H9 (cell line): ENCODE measurements at regions not wholly inside any gene's neighbourhood (a gene's known extent, or its start where the extent isn't known, plus 50 kb on each side); places are given as distances from the start of the nearest gene placed in this dataset.

Source experiments
- DNase-seq: peaks from one replicate; pipeline ENCODE4 v3.0.0-alpha.2; 2017
- H2AFZ ChIP-seq: one replicate; pipeline ENCODE4 v1.6.1; 2013; ENCODE audit warnings: mild to moderate bottlenecking, low read length, control low read depth, moderate library complexity
- H2AK5ac ChIP-seq: 2 replicates; pipeline ENCODE4 v1.6.1; 2013; ENCODE audit warnings: low read length, control low read depth, mixed read lengths; ENCODE audit not compliant: insufficient read length
- H2BK120ac ChIP-seq: one replicate; pipeline ENCODE4 v1.6.1; 2013; ENCODE audit warnings: low read depth, mild to moderate bottlenecking, low read length, control low read depth, inconsistent platforms; ENCODE audit not compliant: poor library complexity, severe bottlenecking
- H2BK12ac ChIP-seq: 2 replicates; pipeline ENCODE4 v1.6.1; 2013; ENCODE audit warnings: low read length, control low read depth, mixed read lengths, low read depth; ENCODE audit not compliant: insufficient read length
- H2BK15ac ChIP-seq: 2 replicates; pipeline ENCODE4 v1.6.1; 2013; ENCODE audit warnings: low read depth, low read length, control low read depth
- H2BK20ac ChIP-seq: one replicate; pipeline ENCODE4 v1.6.1; 2013; ENCODE audit warnings: low read depth, mild to moderate bottlenecking, low read length, control low read depth, inconsistent platforms; ENCODE audit not compliant: poor library complexity, severe bottlenecking
- H2BK5ac ChIP-seq: 2 replicates; pipeline ENCODE4 v1.6.1; 2013; ENCODE audit warnings: low read length, control low read depth, mixed read lengths; ENCODE audit not compliant: insufficient read length
- H3K14ac ChIP-seq: 2 replicates; pipeline ENCODE4 v1.6.1; 2013; ENCODE audit warnings: low read length, control low read depth; ENCODE audit not compliant: insufficient read depth
- H3K18ac ChIP-seq: 2 replicates; pipeline ENCODE4 v1.6.1; 2013; ENCODE audit warnings: low read depth, mild to moderate bottlenecking, mixed read lengths, low read length, control low read depth; ENCODE audit not compliant: insufficient read length
- H3K23ac ChIP-seq: 2 replicates; pipeline ENCODE4 v1.6.1; 2013; ENCODE audit warnings: low read length, control low read depth, mixed read lengths, low read depth; ENCODE audit not compliant: insufficient read length
- H3K23me2 ChIP-seq: 2 replicates; pipeline ENCODE4 v1.6.1; 2013; ENCODE audit warnings: low read depth, mild to moderate bottlenecking, mixed read lengths, low read length, control low read depth; ENCODE audit not compliant: insufficient read length, poor library complexity, severe bottlenecking
- H3K27ac ChIP-seq: 2 replicates; pipeline ENCODE4 v1.5.1; 2013; ENCODE audit warnings: low read length, control low read depth, mixed read lengths, low read depth; ENCODE audit not compliant: insufficient read length
- H3K27me3 ChIP-seq: 2 replicates; pipeline ENCODE4 v1.6.1; 2013; ENCODE audit warnings: low read length, control low read depth, inconsistent platforms; ENCODE audit not compliant: insufficient read depth
- H3K4ac ChIP-seq: 2 replicates; pipeline ENCODE4 v1.6.1; 2013; ENCODE audit warnings: low read depth, mild to moderate bottlenecking, control low read depth, inconsistent platforms, low read length, moderate library complexity
- H3K4me1 ChIP-seq: 2 replicates; pipeline ENCODE4 v1.6.1; 2013; ENCODE audit warnings: low read length, control low read depth, inconsistent platforms; ENCODE audit not compliant: insufficient read depth
- H3K4me2 ChIP-seq: 2 replicates; pipeline ENCODE4 v1.6.1; 2013; ENCODE audit warnings: low read length, control low read depth, mixed read lengths; ENCODE audit not compliant: insufficient read length, insufficient read depth
- H3K56ac ChIP-seq: 2 replicates; pipeline ENCODE4 v1.6.1; 2013; ENCODE audit warnings: low read depth, mild to moderate bottlenecking, mixed read lengths, low read length, control low read depth; ENCODE audit not compliant: insufficient read length
- H3K79me1 ChIP-seq: 2 replicates; pipeline ENCODE4 v1.6.1; 2013; ENCODE audit warnings: low read depth, mild to moderate bottlenecking, moderate library complexity, low read length, control low read depth, inconsistent platforms; ENCODE audit not compliant: insufficient read depth, poor library complexity, severe bottlenecking
- H3K79me2 ChIP-seq: 2 replicates; pipeline ENCODE4 v1.6.1; 2013; ENCODE audit warnings: low read length, control low read depth, inconsistent platforms; ENCODE audit not compliant: insufficient read depth
- H3K9ac ChIP-seq: 2 replicates; pipeline ENCODE4 v1.6.1; 2013; ENCODE audit warnings: low read length, control low read depth, mixed read lengths; ENCODE audit not compliant: insufficient read length; ENCODE audit errors: extremely low read depth
- H3K9me3 ChIP-seq: one replicate; pipeline ENCODE4 v1.6.1; 2013; ENCODE audit warnings: low read depth, low read length, inconsistent platforms; ENCODE audit not compliant: control insufficient read depth
- H3T11ph ChIP-seq: one replicate; pipeline ENCODE4 v1.6.1; 2013; ENCODE audit warnings: mild to moderate bottlenecking, low read length, control low read depth, inconsistent platforms
- H4K20me1 ChIP-seq: one replicate; pipeline ENCODE4 v1.6.1; 2013; ENCODE audit not compliant: control insufficient read depth, insufficient read length, insufficient read depth
- H4K5ac ChIP-seq: 2 replicates; pipeline ENCODE4 v1.6.1; 2013; ENCODE audit warnings: low read depth, mild to moderate bottlenecking, mixed read lengths, low read length, control low read depth; ENCODE audit not compliant: insufficient read length
- H4K8ac ChIP-seq: replicated peaks from 2 replicates; pipeline ENCODE4 v1.6.1; 2013; ENCODE audit warnings: low read length, control low read depth, mixed read lengths, low read depth; ENCODE audit not compliant: insufficient read length
- H4K91ac ChIP-seq: 2 replicates; pipeline ENCODE4 v1.6.1; 2013; ENCODE audit warnings: low read depth, mild to moderate bottlenecking, moderate library complexity, mixed read lengths, low read length, control low read depth; ENCODE audit not compliant: insufficient read length
- H3K27ac Mint-ChIP-seq, 3 experiments: 2 replicates in 2 of 3; 3 replicates in 1 of 3; pipeline ENCODE4 v1.8.0; 2020 to 2021; ENCODE audit warnings: mixed read lengths in 3 of 3, mild to moderate bottlenecking in 1 of 3, moderate library complexity in 1 of 3
- H3K27me3 Mint-ChIP-seq: 2 replicates; pipeline ENCODE4 v1.8.0; 2021; ENCODE audit warnings: low read depth, mild to moderate bottlenecking, moderate library complexity, mixed read lengths
- H3K36me3 Mint-ChIP-seq, 3 experiments: 2 replicates in 2 of 3; 3 replicates in 1 of 3; pipeline ENCODE4 v1.8.0; 2020 to 2021; ENCODE audit warnings: low read depth in 3 of 3, mixed read lengths in 3 of 3; ENCODE audit not compliant: insufficient read depth in 1 of 3
- H3K4me1 Mint-ChIP-seq, 2 experiments: 2 replicates each; pipeline ENCODE4 v1.8.0; 2020; ENCODE audit warnings: mixed read lengths in 2 of 2
- H3K4me3 Mint-ChIP-seq, 2 experiments: 2 replicates in 1 of 2; 3 replicates in 1 of 2; pipeline ENCODE4 v1.8.0; 2020 to 2021; ENCODE audit warnings: mild to moderate bottlenecking in 2 of 2, mixed read lengths in 2 of 2, moderate library complexity in 1 of 2
- H3K9me3 Mint-ChIP-seq, 2 experiments: 2 replicates in 1 of 2; 3 replicates in 1 of 2; pipeline ENCODE4 v1.8.0; 2020; ENCODE audit warnings: mild to moderate bottlenecking in 2 of 2, mixed read lengths in 2 of 2, moderate library complexity in 1 of 2
- WGBS: extraction: QIAGEN DNeasy Blood & Tissue Kit; methylation state at CpG from one replicate; pipeline ENCODE4 v1.1.7; 2013; ENCODE audit warnings: missing lambda C conversion rate, low lambda C conversion rate, mixed read lengths; ENCODE audit not compliant: insufficient read length; ENCODE audit errors: extremely low coverage; 5-methylcytosine and 5-hydroxymethylcytosine counted together
- TF ChIP-seq, protein P1 (sequence below): fragments of 200-600 bp; sonication (generic); conservative IDR thresholded peaks from 3 replicates; pipeline ENCODE4 v1.8.0; 2021; ENCODE audit warnings: antibody characterized with exemption, mild to moderate bottlenecking

DNA sequence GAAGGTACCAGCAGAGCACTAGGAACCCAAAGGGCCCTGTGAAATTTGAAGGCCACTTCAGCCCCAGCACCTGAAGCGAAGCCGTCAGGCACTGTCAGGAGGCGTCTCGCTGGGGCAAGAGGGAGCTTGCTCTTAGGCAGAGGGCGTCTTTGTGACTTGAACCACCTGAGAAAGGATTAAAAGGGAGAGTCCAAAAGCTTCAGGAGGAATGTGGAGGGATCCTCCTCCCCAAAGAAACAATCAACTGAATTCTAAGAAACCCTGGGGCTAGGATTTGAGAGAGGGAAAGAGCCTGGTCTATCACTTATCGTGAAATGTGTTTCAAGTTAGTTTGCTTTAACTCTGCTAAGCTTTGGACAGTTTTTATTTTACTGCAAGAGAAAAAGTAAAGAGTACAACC, 324.9 kb upstream of the SOX11 start:
- Mint-ChIP-seq H3K27me3 (no peaks in the 10 kb centered on the region), H3K4me3 (no peak overlapping the region), H3K27ac (no peak overlapping the region), H3K36me3 (no peaks in the 10 kb centered on the region), H3K9me3 (no peaks in the 10 kb centered on the region), H3K4me1 (peaks cover 32 to 36% of the 10 kb centered on the region in 2 experiments)
- Histone ChIP-seq H4K20me1 (no peaks in the 10 kb centered on the region), H4K5ac (no peak overlapping the region), H3K4me2 (no peak overlapping the region), H2BK5ac (no peak overlapping the region), H3K18ac (no peak overlapping the region), H3K23me2 (no peaks in the 10 kb centered on the region), H4K8ac (no peak overlapping the region), H3K27me3 (no peaks in the 10 kb centered on the region), H3K27ac (no peak overlapping the region), H2BK20ac (no peak overlapping the region), H3K9me3 (no peaks in the 10 kb centered on the region), H2BK15ac (no peak overlapping the region), H3K4ac (no peak overlapping the region), H3K23ac (no peak overlapping the region), H2AK5ac (no peak overlapping the region), H3K4me1 (no peaks in the 10 kb centered on the region; the same call in 1 of the 2 replicates), H2AFZ (no peak overlapping the region), H2BK120ac (no peak overlapping the region), H3K79me2 (no peaks in the 10 kb centered on the region), H4K91ac (no peak overlapping the region), H3K9ac (no peak overlapping the region), H3K14ac (no peak overlapping the region), H3K79me1 (no peaks in the 10 kb centered on the region), H3T11ph (no peak overlapping the region), H3K56ac (no peak overlapping the region), H2BK12ac (no peak overlapping the region)
- TF ChIP-seq, protein P1, sequence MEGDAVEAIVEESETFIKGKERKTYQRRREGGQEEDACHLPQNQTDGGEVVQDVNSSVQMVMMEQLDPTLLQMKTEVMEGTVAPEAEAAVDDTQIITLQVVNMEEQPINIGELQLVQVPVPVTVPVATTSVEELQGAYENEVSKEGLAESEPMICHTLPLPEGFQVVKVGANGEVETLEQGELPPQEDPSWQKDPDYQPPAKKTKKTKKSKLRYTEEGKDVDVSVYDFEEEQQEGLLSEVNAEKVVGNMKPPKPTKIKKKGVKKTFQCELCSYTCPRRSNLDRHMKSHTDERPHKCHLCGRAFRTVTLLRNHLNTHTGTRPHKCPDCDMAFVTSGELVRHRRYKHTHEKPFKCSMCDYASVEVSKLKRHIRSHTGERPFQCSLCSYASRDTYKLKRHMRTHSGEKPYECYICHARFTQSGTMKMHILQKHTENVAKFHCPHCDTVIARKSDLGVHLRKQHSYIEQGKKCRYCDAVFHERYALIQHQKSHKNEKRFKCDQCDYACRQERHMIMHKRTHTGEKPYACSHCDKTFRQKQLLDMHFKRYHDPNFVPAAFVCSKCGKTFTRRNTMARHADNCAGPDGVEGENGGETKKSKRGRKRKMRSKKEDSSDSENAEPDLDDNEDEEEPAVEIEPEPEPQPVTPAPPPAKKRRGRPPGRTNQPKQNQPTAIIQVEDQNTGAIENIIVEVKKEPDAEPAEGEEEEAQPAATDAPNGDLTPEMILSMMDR, result no peak
- WGBS, result no CpG with 5 or more reads among the region's 6 CpGs
- no peak for DNase-seq
